ENCODE measurements at regions not wholly inside any gene's neighbourhood (a gene's known extent, or its start where the extent isn't known, plus 50 kb on each side); places are given as distances from the start of the nearest gene placed in this dataset.

DNA sequence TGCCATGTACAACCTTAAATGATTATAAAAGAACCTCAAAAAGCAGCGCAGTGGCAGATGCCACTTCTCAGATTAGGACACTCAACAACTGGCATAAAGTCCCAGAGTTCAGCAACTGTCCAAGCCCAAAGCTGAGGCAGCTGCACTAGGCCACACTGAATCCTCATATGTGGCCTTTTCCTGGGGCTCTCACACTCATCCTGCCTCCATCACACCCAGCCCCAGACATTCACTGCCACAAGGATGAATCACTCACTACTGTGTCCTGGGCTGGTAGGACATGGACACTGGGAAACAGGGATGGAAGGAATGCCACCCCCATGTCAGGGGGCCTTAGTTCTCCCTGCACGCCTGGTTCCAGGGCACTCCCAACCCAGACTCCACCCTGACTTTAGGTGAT is 547.7 kb downstream of the TNS3 start:
- no peaks in the 10 kb centered on the region for H3K27me3 ChIP-seq (ENCODE audit: control insufficient read depth in 4 of 4, insufficient read depth in 4 of 4, low read length in 3 of 4)
- no peaks in the 10 kb centered on the region for H3K9me3 ChIP-seq (ENCODE audit: control insufficient read depth in 4 of 4, low read length in 3 of 4)
- TF ChIP-seq HNF4G (IDR thresholded peaks at IDR 0.05): no peak
- TF ChIP-seq, protein P1, sequence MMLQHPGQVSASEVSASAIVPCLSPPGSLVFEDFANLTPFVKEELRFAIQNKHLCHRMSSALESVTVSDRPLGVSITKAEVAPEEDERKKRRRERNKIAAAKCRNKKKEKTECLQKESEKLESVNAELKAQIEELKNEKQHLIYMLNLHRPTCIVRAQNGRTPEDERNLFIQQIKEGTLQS (IDR thresholded peaks at IDR 0.05): no peak
- no peak for TF ChIP-seq RAD21 (IDR thresholded peaks at IDR 0.05)
- TF ChIP-seq, protein P2, sequence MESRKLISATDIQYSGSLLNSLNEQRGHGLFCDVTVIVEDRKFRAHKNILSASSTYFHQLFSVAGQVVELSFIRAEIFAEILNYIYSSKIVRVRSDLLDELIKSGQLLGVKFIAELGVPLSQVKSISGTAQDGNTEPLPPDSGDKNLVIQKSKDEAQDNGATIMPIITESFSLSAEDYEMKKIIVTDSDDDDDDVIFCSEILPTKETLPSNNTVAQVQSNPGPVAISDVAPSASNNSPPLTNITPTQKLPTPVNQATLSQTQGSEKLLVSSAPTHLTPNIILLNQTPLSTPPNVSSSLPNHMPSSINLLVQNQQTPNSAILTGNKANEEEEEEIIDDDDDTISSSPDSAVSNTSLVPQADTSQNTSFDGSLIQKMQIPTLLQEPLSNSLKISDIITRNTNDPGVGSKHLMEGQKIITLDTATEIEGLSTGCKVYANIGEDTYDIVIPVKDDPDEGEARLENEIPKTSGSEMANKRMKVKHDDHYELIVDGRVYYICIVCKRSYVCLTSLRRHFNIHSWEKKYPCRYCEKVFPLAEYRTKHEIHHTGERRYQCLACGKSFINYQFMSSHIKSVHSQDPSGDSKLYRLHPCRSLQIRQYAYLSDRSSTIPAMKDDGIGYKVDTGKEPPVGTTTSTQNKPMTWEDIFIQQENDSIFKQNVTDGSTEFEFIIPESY (IDR thresholded peaks at IDR 0.05): no peak
- TF ChIP-seq GABPA (IDR thresholded peaks at IDR 0.05 in 1 of 2, conservative IDR thresholded peaks at IDR 0.05 in 1 of 2): no peak
- TF ChIP-seq TAF1 (conservative IDR thresholded peaks at IDR 0.05): no peak
- no peak for TF ChIP-seq HNF4A (conservative IDR thresholded peaks at IDR 0.05)
- no peak for TF ChIP-seq NR2F2 (IDR thresholded peaks at IDR 0.05)
- no peak for TF ChIP-seq FOXA2 (IDR thresholded peaks at IDR 0.05)
- TF ChIP-seq, protein P3, sequence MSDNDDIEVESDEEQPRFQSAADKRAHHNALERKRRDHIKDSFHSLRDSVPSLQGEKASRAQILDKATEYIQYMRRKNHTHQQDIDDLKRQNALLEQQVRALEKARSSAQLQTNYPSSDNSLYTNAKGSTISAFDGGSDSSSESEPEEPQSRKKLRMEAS (IDR thresholded peaks at IDR 0.05): no peak
- TF ChIP-seq, protein P4, sequence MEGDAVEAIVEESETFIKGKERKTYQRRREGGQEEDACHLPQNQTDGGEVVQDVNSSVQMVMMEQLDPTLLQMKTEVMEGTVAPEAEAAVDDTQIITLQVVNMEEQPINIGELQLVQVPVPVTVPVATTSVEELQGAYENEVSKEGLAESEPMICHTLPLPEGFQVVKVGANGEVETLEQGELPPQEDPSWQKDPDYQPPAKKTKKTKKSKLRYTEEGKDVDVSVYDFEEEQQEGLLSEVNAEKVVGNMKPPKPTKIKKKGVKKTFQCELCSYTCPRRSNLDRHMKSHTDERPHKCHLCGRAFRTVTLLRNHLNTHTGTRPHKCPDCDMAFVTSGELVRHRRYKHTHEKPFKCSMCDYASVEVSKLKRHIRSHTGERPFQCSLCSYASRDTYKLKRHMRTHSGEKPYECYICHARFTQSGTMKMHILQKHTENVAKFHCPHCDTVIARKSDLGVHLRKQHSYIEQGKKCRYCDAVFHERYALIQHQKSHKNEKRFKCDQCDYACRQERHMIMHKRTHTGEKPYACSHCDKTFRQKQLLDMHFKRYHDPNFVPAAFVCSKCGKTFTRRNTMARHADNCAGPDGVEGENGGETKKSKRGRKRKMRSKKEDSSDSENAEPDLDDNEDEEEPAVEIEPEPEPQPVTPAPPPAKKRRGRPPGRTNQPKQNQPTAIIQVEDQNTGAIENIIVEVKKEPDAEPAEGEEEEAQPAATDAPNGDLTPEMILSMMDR (IDR thresholded peaks at IDR 0.05; ENCODE audit: low read depth, low read length, missing input control): no peak
- TF ChIP-seq YY1 (IDR thresholded peaks at IDR 0.05): no peak
- TF ChIP-seq JUND (IDR thresholded peaks at IDR 0.05): no peak
- TF ChIP-seq FOXA1 (IDR thresholded peaks at IDR 0.05): no peak
- no peak for TF ChIP-seq SP1 (IDR thresholded peaks at IDR 0.05)
- TF ChIP-seq RXRA (IDR thresholded peaks at IDR 0.05): no peak
- TF ChIP-seq, protein P5, sequence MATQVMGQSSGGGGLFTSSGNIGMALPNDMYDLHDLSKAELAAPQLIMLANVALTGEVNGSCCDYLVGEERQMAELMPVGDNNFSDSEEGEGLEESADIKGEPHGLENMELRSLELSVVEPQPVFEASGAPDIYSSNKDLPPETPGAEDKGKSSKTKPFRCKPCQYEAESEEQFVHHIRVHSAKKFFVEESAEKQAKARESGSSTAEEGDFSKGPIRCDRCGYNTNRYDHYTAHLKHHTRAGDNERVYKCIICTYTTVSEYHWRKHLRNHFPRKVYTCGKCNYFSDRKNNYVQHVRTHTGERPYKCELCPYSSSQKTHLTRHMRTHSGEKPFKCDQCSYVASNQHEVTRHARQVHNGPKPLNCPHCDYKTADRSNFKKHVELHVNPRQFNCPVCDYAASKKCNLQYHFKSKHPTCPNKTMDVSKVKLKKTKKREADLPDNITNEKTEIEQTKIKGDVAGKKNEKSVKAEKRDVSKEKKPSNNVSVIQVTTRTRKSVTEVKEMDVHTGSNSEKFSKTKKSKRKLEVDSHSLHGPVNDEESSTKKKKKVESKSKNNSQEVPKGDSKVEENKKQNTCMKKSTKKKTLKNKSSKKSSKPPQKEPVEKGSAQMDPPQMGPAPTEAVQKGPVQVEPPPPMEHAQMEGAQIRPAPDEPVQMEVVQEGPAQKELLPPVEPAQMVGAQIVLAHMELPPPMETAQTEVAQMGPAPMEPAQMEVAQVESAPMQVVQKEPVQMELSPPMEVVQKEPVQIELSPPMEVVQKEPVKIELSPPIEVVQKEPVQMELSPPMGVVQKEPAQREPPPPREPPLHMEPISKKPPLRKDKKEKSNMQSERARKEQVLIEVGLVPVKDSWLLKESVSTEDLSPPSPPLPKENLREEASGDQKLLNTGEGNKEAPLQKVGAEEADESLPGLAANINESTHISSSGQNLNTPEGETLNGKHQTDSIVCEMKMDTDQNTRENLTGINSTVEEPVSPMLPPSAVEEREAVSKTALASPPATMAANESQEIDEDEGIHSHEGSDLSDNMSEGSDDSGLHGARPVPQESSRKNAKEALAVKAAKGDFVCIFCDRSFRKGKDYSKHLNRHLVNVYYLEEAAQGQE (IDR thresholded peaks at IDR 0.05): no peak
- no peaks in the 10 kb centered on the region for H3K4me1 ChIP-seq (ENCODE audit: control insufficient read depth in 4 of 4, insufficient read depth in 4 of 4, low read length in 3 of 4)
- H3K9ac ChIP-seq (ENCODE audit: low read depth in 1 of 2, low read length in 2 of 2): no peak overlapping the region
- 95% methylated on average over 2 of the region's 2 CpGs for WGBS
- H3K4me3 ChIP-seq (ENCODE audit: low read depth in 1 of 3, low read length in 3 of 3): no peak overlapping the region
- no peak for DNase-seq (ENCODE audit: low spot score)
- H3K36me3 ChIP-seq (ENCODE audit: control insufficient read depth in 4 of 4, insufficient read depth in 3 of 4, low read depth in 1 of 4, low read length in 3 of 4): no peaks in the 10 kb centered on the region
- no peak overlapping the region for H3K27ac ChIP-seq (ENCODE audit: low read depth in 1 of 2, low read length in 2 of 2)

DNA sequence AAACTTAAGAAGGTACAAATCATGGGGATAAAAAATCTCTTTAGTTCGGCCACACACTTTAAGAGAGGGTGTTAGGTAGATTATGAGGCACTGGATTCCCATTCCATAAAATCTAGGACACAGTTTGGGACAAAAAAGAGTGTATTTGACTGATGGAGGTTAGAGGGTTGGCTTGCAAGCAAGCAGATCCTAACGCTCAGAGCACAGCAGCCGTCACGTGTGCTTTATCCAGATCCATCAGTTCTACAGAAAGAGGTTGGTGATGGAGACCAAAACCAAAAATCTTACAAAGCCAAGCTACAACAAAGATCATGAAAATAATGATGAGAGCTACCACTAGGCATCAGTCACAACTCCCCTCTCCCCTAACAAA is 549.4 kb downstream of the TNS3 start:
- Histone ChIP-seq H3K27me3 (ENCODE audit: control insufficient read depth in 4 of 4, insufficient read depth in 4 of 4, low read length in 3 of 4) (no peaks in the 10 kb centered on the region), H3K27ac (ENCODE audit: low read depth in 1 of 2, low read length in 2 of 2) (no peak overlapping the region), H3K4me1 (ENCODE audit: control insufficient read depth in 4 of 4, insufficient read depth in 4 of 4, low read length in 3 of 4) (peaks cover 0 to 2% (median 0%) of the 10 kb centered on the region in 4 donors), H3K36me3 (ENCODE audit: control insufficient read depth in 4 of 4, insufficient read depth in 3 of 4, low read depth in 1 of 4, low read length in 3 of 4) (no peaks in the 10 kb centered on the region), H3K4me3 (ENCODE audit: low read depth in 1 of 3, low read length in 3 of 3) (no peak overlapping the region), H3K9ac (ENCODE audit: low read depth in 1 of 2, low read length in 2 of 2) (no peak overlapping the region), H3K9me3 (ENCODE audit: control insufficient read depth in 4 of 4, low read length in 3 of 4) (no peaks in the 10 kb centered on the region)
- no peak for DNase-seq (ENCODE audit: low spot score)
- 82% methylated on average over 4 of the region's 4 CpGs for WGBS
- TF ChIP-seq FOXA2 (IDR thresholded peaks at IDR 0.05) (no peak), EGR1 (IDR thresholded peaks at IDR 0.05; ENCODE audit: low read depth in 2 of 2) (no peak), TAF1 (conservative IDR thresholded peaks at IDR 0.05) (no peak), GABPA (IDR thresholded peaks at IDR 0.05 in 1 of 2, conservative IDR thresholded peaks at IDR 0.05 in 1 of 2) (no peak), HNF4A (conservative IDR thresholded peaks at IDR 0.05) (no peak), NR2F2 (IDR thresholded peaks at IDR 0.05) (no peak)
- TF ChIP-seq, protein P1 (IDR thresholded peaks at IDR 0.05): no peak
- TF ChIP-seq, protein P3 (IDR thresholded peaks at IDR 0.05): no peak

All from liver (tissue), 8 donors.